GM06990 (cell line): ENCODE measurements at regions not wholly inside any gene's neighbourhood (a gene's known extent, or its start where the extent isn't known, plus 50 kb on each side); places are given as distances from the start of the nearest gene placed in this dataset.

Experiments used
- DNase-seq: peaks from one replicate; pipeline ENCODE4 v3.0.0-alpha.2; 2011; ENCODE audit not compliant: insufficient read length; ENCODE audit errors: extremely low read depth
- H3K27me3 ChIP-seq: replicated peaks from 2 replicates; pipeline ENCODE4 v1.6.0; 2011; ENCODE audit warnings: low read length; ENCODE audit not compliant: control insufficient read depth, insufficient read depth
- H3K36me3 ChIP-seq: 2 replicates; pipeline ENCODE4 v1.5.1; 2011; ENCODE audit warnings: low read length; ENCODE audit not compliant: control insufficient read depth, insufficient read depth
- H3K4me3 ChIP-seq: replicated peaks from 2 replicates; pipeline ENCODE4 v1.5.1; 2011; ENCODE audit warnings: low read depth, mild to moderate bottlenecking, control low read depth, low read length
- TF ChIP-seq, protein P1 (sequence below): IDR thresholded peaks from 2 replicates; pipeline ENCODE4 v1.5.1; 2011; ENCODE audit warnings: low read length, control low read depth, mild to moderate bottlenecking, inconsistent platforms; ENCODE audit not compliant: insufficient read depth, poor library complexity, severe bottlenecking

DNA sequence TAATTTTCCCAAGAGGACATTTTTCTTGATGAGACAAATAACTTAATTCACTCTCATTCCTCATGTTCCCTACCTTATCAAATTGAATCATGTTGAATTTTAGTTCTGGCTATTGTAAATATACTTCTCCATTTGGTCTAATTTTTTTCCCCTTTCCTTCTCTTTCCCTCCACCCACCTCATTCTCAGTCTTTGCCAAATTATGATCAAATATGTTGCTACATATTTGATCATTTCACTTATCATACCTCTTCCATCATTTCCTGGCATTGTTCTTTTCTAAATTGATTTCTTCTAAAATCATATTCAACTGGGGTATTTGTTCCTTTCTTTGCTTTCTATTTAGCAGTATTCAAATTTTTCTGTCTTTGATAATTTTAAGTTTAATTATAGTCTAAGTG, 52.3 kb downstream of the HDGFL1 start:
- TF ChIP-seq, protein P1, sequence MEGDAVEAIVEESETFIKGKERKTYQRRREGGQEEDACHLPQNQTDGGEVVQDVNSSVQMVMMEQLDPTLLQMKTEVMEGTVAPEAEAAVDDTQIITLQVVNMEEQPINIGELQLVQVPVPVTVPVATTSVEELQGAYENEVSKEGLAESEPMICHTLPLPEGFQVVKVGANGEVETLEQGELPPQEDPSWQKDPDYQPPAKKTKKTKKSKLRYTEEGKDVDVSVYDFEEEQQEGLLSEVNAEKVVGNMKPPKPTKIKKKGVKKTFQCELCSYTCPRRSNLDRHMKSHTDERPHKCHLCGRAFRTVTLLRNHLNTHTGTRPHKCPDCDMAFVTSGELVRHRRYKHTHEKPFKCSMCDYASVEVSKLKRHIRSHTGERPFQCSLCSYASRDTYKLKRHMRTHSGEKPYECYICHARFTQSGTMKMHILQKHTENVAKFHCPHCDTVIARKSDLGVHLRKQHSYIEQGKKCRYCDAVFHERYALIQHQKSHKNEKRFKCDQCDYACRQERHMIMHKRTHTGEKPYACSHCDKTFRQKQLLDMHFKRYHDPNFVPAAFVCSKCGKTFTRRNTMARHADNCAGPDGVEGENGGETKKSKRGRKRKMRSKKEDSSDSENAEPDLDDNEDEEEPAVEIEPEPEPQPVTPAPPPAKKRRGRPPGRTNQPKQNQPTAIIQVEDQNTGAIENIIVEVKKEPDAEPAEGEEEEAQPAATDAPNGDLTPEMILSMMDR, result no peak
- H3K36me3 ChIP-seq, result no peaks in the 10 kb centered on the region
- H3K27me3 ChIP-seq, result no peaks in the 10 kb centered on the region
- no peak overlapping the region for H3K4me3 ChIP-seq
- DNase-seq, result no peak

GRCh38 chr6:22622351-22622750, 53.0 kb downstream of the HDGFL1 start:
- no peaks in the 10 kb centered on the region for H3K36me3 ChIP-seq
- no peaks in the 10 kb centered on the region for H3K27me3 ChIP-seq
- TF ChIP-seq, protein P1, result no peak
- no peak for DNase-seq
- H3K4me3 ChIP-seq, result no peak overlapping the region

DNA sequence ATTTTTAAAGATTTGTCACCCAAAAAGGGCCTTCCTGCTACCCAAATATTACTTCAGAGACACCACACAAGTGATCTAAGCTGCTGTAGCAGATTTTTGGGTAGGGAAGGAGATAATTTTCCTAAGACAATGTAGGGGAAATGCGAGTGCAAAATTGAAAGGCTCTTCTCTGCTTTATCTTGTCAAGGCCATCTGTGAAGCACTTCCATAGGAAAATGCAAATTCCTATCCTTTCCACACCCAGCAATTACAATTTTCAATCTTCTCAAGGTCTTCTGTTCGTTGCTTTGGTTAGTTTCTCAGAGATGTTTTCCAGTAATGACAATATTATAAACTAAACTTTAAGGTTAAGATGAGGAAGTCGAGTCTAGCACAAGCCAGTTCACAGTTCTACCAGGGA, 53.4 kb downstream of the HDGFL1 start:
- H3K27me3 ChIP-seq, result no peaks in the 10 kb centered on the region
- TF ChIP-seq, protein P1, result no peak
- no peaks in the 10 kb centered on the region for H3K36me3 ChIP-seq
- H3K4me3 ChIP-seq, result no peak overlapping the region
- DNase-seq, result peak; percentile 12

DNA sequence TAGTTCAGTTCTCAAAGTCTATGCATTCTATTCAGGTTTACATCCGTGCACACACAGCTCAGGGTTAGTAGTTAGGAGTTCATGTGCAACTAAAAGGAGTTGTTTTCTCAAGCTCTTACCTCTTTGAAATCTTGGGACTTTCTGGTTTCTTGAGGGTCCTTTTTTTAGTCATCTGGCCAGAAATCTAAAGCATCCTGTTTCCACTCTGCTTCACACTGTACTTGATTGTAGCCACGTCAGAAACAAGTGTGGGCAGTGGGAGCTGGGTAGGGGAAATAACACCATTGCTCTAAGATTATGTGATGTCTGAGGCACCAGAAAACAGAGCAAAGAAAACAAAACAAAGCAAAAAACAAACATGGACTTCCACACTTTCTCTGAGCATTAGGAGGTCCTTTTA, 58.3 kb downstream of the HDGFL1 start:
- Histone ChIP-seq H3K36me3 (no peaks in the 10 kb centered on the region), H3K4me3 (no peak overlapping the region), H3K27me3 (no peaks in the 10 kb centered on the region)
- peak; percentile 50 for DNase-seq
- TF ChIP-seq, protein P1, result no peak

- TF ChIP-seq, protein P1, result no peak
- H3K4me3 ChIP-seq, result no peak overlapping the region
- H3K36me3 ChIP-seq, result no peaks in the 10 kb centered on the region
- H3K27me3 ChIP-seq, result no peaks in the 10 kb centered on the region
- no peak for DNase-seq
Observed at GRCh38 chr6:22631091-22631490, 61.7 kb downstream of the HDGFL1 start.

DNA sequence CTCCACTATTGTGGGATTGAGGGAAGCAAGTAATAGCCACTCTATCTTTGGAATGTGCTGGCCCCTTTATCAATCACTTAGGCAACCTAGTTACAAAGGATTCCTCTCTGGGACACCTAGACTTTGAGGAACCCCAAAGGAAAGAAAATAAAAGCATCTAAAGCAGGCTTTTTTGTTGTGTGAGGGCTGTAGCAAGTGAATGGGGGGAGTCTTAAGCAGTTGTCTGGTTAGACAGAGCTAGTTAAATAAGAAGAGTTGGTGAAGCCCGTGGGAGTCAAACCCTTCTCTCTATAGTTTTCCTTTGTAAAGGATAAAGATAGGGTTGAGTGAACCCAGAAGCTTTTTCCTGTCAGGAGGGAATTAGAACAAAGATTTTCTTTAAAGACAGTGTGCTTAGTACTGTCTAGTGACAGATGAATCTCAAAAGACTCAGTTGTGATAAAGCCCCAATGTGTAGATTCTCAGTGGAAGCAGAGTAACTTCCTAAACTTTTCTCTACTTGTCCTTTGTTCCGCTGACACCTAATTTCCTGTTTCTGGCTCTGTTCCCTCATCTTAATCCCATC, 63.3 kb downstream of the HDGFL1 start:
- TF ChIP-seq, protein P1, result no peak
- Histone ChIP-seq H3K36me3 (no peaks in the 10 kb centered on the region), H3K27me3 (no peaks in the 10 kb centered on the region), H3K4me3 (no peak overlapping the region)
- no peak for DNase-seq
